Neural crest cell (in vitro differentiated cells): ENCODE measurements at regions not wholly inside any gene's neighbourhood (a gene's known extent, or its start where the extent isn't known, plus 50 kb on each side); places are given as distances from the start of the nearest gene placed in this dataset.

Experiments used
- DNase-seq: peaks from one replicate; pipeline ENCODE4 v3.0.0; 2021; ENCODE audit warnings: low read depth, mixed read lengths, low spot score
- H3K27ac Mint-ChIP-seq: one replicate; pipeline ENCODE4 v1.8.0; 2021; ENCODE audit warnings: mild to moderate bottlenecking, mixed read lengths; ENCODE audit not compliant: unreplicated experiment
- H3K27me3 Mint-ChIP-seq: 2 replicates; pipeline ENCODE4 v1.8.0; 2021; ENCODE audit warnings: low read depth, mild to moderate bottlenecking, mixed read lengths
- H3K36me3 Mint-ChIP-seq: 2 replicates; pipeline ENCODE4 v1.8.0; 2021; ENCODE audit warnings: low read depth, mild to moderate bottlenecking, mixed read lengths
- H3K4me1 Mint-ChIP-seq: 2 replicates; pipeline ENCODE4 v1.8.0; 2021; ENCODE audit warnings: mixed read lengths
- H3K4me3 Mint-ChIP-seq: one replicate; pipeline ENCODE4 v1.8.0; 2021; ENCODE audit warnings: mild to moderate bottlenecking, mixed read lengths
- H3K9me3 Mint-ChIP-seq: 2 replicates; pipeline ENCODE4 v1.8.0; 2021; ENCODE audit warnings: mixed read lengths
- CTCF ChIP-seq: fragments of 200-600 bp; sonication (generic); conservative IDR thresholded peaks from 2 replicates; pipeline ENCODE4 v1.5.0; 2021; ENCODE audit warnings: antibody characterized with exemption, mild to moderate bottlenecking

- Mint-ChIP-seq H3K4me3 (no peak overlapping the region), H3K27ac (no peak overlapping the region), H3K4me1 (peaks cover 10% of the 10 kb centered on the region), H3K27me3 (no peaks in the 10 kb centered on the region), H3K36me3 (no peaks in the 10 kb centered on the region), H3K9me3 (peaks cover 8% of the 10 kb centered on the region)
- no peak for TF ChIP-seq CTCF
- DNase-seq = no peak
These were observed 1015.5 kb downstream of the PLOD2 start for GRCh38 chr3:145145461-145145860.

GRCh38 chr3:145159640-145160039 is 1001.3 kb downstream of the PLOD2 start:
- no peak for DNase-seq
- Mint-ChIP-seq H3K9me3 (no peaks in the 10 kb centered on the region), H3K36me3 (no peaks in the 10 kb centered on the region), H3K4me1 (peaks cover 3% of the 10 kb centered on the region), H3K27ac (no peak overlapping the region), H3K4me3 (no peak overlapping the region), H3K27me3 (no peaks in the 10 kb centered on the region)
- TF ChIP-seq CTCF = no peak

- Mint-ChIP-seq H3K36me3 (no peaks in the 10 kb centered on the region), H3K4me3 (no peak overlapping the region), H3K27me3 (no peaks in the 10 kb centered on the region), H3K9me3 (no peaks in the 10 kb centered on the region), H3K27ac (no peak overlapping the region), H3K4me1 (peaks cover 8% of the 10 kb centered on the region)
- TF ChIP-seq CTCF = no peak
- no peak for DNase-seq
These were observed 990.9 kb downstream of the PLOD2 start for GRCh38 chr3:145170121-145170520.

- H3K27ac Mint-ChIP-seq = no peak overlapping the region
- peaks cover under 1% of the 10 kb centered on the region for H3K4me1 Mint-ChIP-seq
- H3K9me3 Mint-ChIP-seq = no peaks in the 10 kb centered on the region
- H3K4me3 Mint-ChIP-seq = no peak overlapping the region
- no peaks in the 10 kb centered on the region for H3K36me3 Mint-ChIP-seq
- no peak for DNase-seq
- no peaks in the 10 kb centered on the region for H3K27me3 Mint-ChIP-seq
- TF ChIP-seq CTCF = no peak
These were observed 985.4 kb downstream of the PLOD2 start for GRCh38 chr3:145175626-145176025.

GRCh38 chr3:145176907-145177306 is 984.1 kb downstream of the PLOD2 start:
- DNase-seq = no peak
- no peak for TF ChIP-seq CTCF
- H3K27me3 Mint-ChIP-seq = no peaks in the 10 kb centered on the region
- no peak overlapping the region for H3K4me3 Mint-ChIP-seq
- no peaks in the 10 kb centered on the region for H3K9me3 Mint-ChIP-seq
- H3K36me3 Mint-ChIP-seq = no peaks in the 10 kb centered on the region
- peaks cover 9% of the 10 kb centered on the region for H3K4me1 Mint-ChIP-seq
- H3K27ac Mint-ChIP-seq = no peak overlapping the region

- no peak for DNase-seq
- Mint-ChIP-seq H3K9me3 (no peaks in the 10 kb centered on the region), H3K36me3 (no peaks in the 10 kb centered on the region), H3K27ac (no peak overlapping the region), H3K4me3 (no peak overlapping the region), H3K4me1 (peaks cover 9% of the 10 kb centered on the region), H3K27me3 (no peaks in the 10 kb centered on the region)
- TF ChIP-seq CTCF = no peak
These were observed 983.2 kb downstream of the PLOD2 start for GRCh38 chr3:145177828-145178227.
